Lower lobe of right lung (tissue), 2 donors: ENCODE measurements at regions not wholly inside any gene's neighbourhood (a gene's known extent, or its start where the extent isn't known, plus 50 kb on each side); places are given as distances from the start of the nearest gene placed in this dataset.
A peak's percentile ranks its signal among the peaks of the same experiment; 100 is the strongest.

Experiments
- ATAC-seq, 2 donors: fragments of 200-7000 bp; cut with Tn5 transposase; one replicate each; pipeline ENCODE4 v1.9.1; 2020 to 2022; ENCODE audit warnings: mild to moderate bottlenecking in 2 of 2, moderate library complexity in 2 of 2
- DNase-seq: peaks from one replicate; pipeline ENCODE4 v3.0.0-alpha.2; 2020
- H3K27ac ChIP-seq: fragments of 200-600 bp; one replicate; pipeline ENCODE4 v1.8.0; 2022
- H3K27me3 ChIP-seq: fragments of 200-600 bp; one replicate; pipeline ENCODE4 v1.8.0; 2022; ENCODE audit warnings: low read depth
- H3K36me3 ChIP-seq: fragments of 200-600 bp; one replicate; pipeline ENCODE4 v1.8.0; 2022; ENCODE audit warnings: mild to moderate bottlenecking
- H3K4me1 ChIP-seq: fragments of 200-600 bp; one replicate; pipeline ENCODE4 v1.8.0; 2022
- H3K4me3 ChIP-seq: fragments of 200-600 bp; one replicate; pipeline ENCODE4 v1.8.0; 2022; ENCODE audit warnings: mild to moderate bottlenecking
- H3K9me3 ChIP-seq: fragments of 200-600 bp; one replicate; pipeline ENCODE4 v1.8.0; 2022
- intact Hi-C: fragments of 100-400 bp; cut with DNase I; formaldehyde crosslinking; loops from one replicate; pipeline ENCODE4 v1.11.0; 2022
- TF ChIP-seq, protein P1 (sequence below): fragments of 200-600 bp; IDR thresholded peaks from one replicate; pipeline ENCODE4 v1.8.0; 2022; ENCODE audit warnings: antibody characterized with exemption, mild to moderate bottlenecking
- donor health status: DM: no; HTN: yes; CAD: no; lungs with severe emphysema.

DNA sequence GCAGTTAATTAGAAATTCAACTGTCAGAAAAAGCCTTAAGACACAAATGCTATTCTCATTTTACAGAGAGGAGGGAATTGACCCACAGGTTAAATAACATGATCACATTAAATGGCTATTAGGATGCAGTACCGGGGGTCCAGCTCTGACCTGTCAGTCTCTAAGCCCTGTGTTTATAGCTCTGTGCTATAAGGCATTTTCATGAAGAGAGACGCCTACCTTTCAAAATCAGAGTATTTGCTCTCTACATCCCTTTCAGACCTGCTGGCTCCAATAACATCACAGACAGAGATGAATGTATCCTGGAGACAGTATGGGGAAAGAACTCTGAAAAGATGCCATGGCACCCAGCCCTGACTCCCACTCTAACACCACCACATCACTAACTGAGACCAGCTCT, 189.9 kb upstream of the PRSS58 start:
- no peak overlapping the region for H3K27ac ChIP-seq
- TF ChIP-seq, protein P1, sequence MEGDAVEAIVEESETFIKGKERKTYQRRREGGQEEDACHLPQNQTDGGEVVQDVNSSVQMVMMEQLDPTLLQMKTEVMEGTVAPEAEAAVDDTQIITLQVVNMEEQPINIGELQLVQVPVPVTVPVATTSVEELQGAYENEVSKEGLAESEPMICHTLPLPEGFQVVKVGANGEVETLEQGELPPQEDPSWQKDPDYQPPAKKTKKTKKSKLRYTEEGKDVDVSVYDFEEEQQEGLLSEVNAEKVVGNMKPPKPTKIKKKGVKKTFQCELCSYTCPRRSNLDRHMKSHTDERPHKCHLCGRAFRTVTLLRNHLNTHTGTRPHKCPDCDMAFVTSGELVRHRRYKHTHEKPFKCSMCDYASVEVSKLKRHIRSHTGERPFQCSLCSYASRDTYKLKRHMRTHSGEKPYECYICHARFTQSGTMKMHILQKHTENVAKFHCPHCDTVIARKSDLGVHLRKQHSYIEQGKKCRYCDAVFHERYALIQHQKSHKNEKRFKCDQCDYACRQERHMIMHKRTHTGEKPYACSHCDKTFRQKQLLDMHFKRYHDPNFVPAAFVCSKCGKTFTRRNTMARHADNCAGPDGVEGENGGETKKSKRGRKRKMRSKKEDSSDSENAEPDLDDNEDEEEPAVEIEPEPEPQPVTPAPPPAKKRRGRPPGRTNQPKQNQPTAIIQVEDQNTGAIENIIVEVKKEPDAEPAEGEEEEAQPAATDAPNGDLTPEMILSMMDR = no peak
- H3K4me3 ChIP-seq = no peak overlapping the region
- H3K4me1 ChIP-seq = peaks cover 7% of the 10 kb centered on the region
- intact Hi-C loops = no loop called here
- H3K27me3 ChIP-seq = no peaks in the 10 kb centered on the region
- DNase-seq (no peak), ATAC-seq (no peak)
- H3K9me3 ChIP-seq = no peaks in the 10 kb centered on the region
- H3K36me3 ChIP-seq = no peaks in the 10 kb centered on the region

DNA sequence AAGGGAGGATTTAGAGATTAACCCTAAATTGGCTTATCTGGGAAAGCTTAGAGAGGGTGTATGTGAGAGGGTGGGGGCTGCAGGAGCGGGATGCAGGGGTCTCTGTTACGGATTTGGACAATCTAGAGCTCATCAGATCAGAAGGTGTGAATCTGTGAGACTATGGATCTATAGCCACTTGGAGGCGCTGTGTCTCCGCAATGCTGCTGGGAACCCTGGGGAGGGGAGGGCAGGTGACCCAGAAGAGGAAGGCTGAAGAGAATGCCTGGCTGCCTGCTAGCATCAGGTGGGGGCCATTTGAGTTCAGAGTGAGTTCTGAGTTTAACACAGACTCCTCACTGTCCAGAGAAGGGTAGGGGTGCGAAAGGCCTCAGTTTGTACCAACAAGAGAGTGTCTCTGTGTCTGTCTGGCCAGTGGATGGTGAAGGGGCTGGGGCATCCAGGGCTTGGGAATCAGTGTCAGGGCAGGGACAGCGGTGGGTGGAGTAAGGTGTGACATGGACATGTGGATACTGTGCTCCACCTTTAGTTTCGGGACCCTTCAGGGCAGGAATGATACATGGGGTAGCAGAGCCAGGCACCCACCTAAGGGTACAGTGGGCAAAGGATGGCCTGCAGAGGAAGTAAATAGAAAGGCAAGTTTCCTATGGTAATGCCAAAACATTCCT, 187.3 kb upstream of the PRSS58 start:
- no peak overlapping the region for H3K4me3 ChIP-seq
- H3K4me1 ChIP-seq = peaks cover 21% of the 10 kb centered on the region
- TF ChIP-seq, protein P1 = no peak
- DNase-seq (no peak), ATAC-seq (no peak)
- no peaks in the 10 kb centered on the region for H3K27me3 ChIP-seq
- H3K27ac ChIP-seq = no peak overlapping the region
- intact Hi-C loops = no loop called here
- H3K9me3 ChIP-seq = no peaks in the 10 kb centered on the region
- no peaks in the 10 kb centered on the region for H3K36me3 ChIP-seq

DNA sequence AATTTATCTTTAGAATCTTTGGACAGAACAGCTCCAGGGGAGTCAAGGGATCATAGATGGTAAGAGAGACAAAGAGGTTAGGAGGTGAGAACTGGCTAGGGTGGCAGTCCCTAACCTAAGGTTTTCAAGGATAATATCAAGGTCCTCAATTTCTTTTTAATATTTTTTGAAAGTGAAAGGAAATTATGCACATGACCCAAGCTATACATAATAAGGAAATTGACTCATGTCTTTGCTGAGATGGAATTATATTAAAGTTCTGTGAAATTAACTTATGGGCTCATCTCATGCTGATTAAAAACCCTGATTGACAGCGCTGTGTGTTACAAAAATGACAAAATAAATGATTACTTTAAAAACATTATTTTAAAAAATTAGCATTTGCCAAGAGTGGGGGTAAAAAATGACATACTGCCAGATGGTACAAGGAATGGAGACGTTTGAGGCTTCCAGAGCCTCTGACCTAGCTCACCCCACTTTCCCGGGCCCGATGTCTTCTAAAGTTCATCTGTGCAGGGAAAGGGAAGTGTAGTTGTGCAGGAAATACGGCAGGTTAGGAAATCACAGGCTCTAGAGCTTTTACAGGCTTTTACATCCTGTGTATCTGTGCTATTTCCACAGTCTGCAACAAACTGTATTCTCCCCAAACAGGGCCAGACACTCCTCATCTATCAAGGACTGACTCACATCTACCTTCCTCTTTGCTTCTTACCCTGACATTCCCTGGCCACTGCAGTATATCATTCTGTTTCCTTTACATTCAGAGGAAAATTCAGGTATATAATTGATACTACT, 185.6 kb upstream of the PRSS58 start:
- intact Hi-C loops = no loop called here
- H3K4me1 ChIP-seq = peaks cover 25% of the 10 kb centered on the region
- H3K36me3 ChIP-seq = no peaks in the 10 kb centered on the region
- TF ChIP-seq, protein P1 = no peak
- H3K4me3 ChIP-seq = no peak overlapping the region
- peak; percentile 53 to 64 for ATAC-seq
- no peak for DNase-seq
- no peaks in the 10 kb centered on the region for H3K27me3 ChIP-seq
- H3K27ac ChIP-seq = no peak overlapping the region
- no peaks in the 10 kb centered on the region for H3K9me3 ChIP-seq

DNA sequence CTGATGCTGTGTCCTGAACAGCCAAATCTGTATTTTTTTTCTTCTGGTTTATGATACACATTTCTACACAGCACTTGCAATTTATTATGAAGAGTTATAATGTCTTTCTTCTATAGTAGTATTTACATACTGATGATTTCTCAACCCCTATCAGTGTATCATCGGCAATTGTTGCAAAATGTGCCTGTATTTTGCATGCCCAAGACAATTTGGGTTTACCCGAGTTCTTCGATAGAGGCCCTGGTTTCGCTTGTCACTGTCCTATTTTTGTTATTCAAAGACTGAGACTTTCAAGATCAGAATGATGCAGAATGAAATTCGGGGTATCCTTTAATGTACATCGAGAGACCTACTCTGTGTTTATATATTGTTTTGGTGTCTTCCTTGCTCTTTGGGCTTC, 184.5 kb upstream of the PRSS58 start:
- Histone ChIP-seq H3K4me1 (peaks cover 25% of the 10 kb centered on the region), H3K27ac (no peak overlapping the region), H3K9me3 (no peaks in the 10 kb centered on the region), H3K4me3 (no peak overlapping the region), H3K27me3 (no peaks in the 10 kb centered on the region), H3K36me3 (no peaks in the 10 kb centered on the region)
- ATAC-seq (no peak), DNase-seq (no peak)
- intact Hi-C loops = no loop called here
- TF ChIP-seq, protein P1 = no peak

DNA sequence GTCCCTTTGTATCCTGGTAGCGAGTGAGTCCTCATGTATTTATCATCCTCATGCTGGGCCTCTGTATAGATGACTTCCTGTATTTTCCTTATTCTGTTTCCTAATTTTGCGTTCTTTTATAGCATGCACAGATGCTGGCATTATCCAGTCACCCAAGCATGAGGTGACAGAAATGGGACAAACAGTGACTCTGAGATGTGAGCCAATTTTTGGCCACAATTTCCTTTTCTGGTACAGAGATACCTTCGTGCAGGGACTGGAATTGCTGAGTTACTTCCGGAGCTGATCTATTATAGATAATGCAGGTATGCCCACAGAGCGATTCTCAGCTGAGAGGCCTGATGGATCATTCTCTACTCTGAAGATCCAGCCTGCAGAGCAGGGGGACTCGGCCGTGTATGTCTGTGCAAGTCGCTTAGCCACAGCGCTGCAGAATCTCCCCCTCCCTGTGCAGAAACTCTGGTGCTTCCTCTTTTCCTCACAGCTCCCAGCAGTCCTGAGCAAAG, 183.1 kb upstream of the PRSS58 start:
- TF ChIP-seq, protein P1 = no peak
- ATAC-seq = peak; percentile 39 to 40
- Histone ChIP-seq H3K27me3 (no peaks in the 10 kb centered on the region), H3K4me3 (no peak overlapping the region), H3K36me3 (no peaks in the 10 kb centered on the region), H3K4me1 (peaks cover 25% of the 10 kb centered on the region), H3K27ac (no peak overlapping the region), H3K9me3 (no peaks in the 10 kb centered on the region)
- intact Hi-C loops = no loop called here
- no peak for DNase-seq
